Activated CD4-positive, alpha-beta T cell treated with anti-CD3 and anti-CD28 coated beads for 1 hour (primary cell): ENCODE measurements at regions not wholly inside any gene's neighbourhood (a gene's known extent, or its start where the extent isn't known, plus 50 kb on each side); places are given as distances from the start of the nearest gene placed in this dataset.
A peak's percentile ranks its signal among the peaks of the same experiment; 100 is the strongest.
"Not testable (repeated sequence)": the region's sequence is repeated elsewhere in the genome, so short reads cannot be mapped to it uniquely, and the experiment has no call there.

Experiments
- DNase-seq: peaks from one replicate; pipeline ENCODE4 v3.0.0-alpha.2; 2020

DNA sequence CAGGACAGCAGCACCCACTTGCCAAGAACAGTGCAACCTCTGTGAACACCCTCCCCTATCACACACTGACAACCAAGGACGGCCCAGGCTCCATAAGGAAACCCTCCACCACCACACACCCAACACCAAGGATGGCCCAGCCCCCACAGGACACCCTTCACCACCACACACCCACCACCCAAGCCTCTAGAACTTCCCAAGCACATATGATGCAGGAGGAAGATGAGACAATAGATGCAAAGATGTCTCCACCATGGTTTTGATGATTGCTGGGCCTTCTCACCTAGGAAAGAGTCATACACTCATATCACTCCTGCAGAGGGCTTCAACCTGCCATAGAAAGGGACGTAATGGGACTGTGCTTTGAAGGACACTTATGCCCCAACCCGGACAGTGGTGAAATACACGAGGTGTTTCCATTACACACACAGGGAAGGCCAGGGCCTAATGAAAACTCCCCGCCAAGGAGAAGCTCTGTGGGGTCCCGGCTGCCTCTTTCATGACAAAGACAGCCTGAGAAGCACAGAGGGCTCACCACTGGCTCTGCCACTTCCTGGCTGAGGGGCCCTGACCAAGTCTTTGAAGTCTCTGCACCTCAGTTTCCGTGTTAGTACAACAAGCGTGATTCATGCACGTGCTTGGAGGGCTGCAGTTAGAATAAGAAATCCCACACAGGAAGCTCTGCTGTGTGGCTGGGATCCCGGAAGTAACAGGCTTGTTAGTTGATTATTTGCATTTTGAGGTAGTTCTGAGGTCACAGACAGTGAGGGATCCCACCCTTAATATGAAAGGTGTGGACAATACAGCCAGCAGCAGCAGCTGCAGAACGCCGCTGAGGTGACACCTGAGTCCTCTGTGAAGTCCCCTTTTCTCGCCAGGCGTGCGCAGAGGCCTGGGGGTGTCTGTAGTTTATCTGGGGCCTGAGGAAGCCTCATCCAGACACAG lies 61.9 kb upstream of the ATP12A start:
- peak; percentile 31 for DNase-seq

DNA sequence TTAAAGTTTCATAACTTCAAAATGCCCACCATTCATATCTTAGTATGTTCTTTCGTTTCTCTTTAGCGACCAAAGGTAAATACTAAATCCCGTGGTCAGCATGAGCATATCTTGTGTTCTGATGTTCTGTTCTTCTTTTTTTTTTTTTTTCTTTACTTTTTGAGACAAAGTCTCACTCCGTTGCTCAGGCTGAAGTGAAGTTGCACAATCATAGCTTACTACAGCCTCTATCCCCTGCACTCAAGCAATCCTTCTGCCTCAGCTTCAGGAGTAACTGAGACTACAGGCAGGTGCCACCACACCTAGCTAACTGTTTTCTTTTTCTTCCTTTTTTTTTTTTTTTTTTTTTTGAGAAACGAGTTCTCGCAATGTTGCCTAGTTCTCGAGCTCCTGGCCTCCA lies 60.9 kb upstream of the ATP12A start:
- DNase-seq, result no peak

DNA sequence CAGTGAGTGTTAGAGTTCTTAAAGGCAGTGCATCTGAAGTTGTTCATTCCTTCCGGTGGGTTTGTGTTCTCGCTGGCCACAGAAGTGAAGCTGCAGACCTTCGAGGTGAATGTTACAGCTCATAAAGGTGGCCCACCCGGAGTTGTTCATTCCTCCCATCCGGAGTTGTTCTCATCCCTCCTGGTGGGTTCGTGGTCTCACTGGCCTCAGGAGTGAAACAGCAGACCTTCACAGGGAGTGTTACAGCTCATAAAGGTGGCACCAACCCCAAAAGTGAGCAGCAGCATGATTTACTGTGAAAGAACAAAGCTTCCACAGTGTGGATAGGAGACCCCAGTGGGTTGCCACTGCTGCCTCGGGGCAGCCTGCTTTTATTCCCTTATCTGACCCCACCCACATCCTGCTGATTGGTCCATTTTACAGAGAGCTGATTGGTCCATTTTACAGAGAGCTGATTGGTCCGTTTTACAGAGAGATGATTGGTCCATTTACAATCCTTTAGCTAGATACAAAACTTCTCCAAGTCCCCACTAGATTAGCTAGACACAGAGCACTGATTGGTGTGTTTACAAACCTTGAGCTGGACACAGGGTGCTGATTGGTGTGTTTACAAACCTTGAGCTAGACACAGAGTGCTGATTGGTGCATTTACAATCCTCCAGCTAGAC lies 57.6 kb upstream of the ATP12A start:
- not testable (repeated sequence) for DNase-seq

DNA sequence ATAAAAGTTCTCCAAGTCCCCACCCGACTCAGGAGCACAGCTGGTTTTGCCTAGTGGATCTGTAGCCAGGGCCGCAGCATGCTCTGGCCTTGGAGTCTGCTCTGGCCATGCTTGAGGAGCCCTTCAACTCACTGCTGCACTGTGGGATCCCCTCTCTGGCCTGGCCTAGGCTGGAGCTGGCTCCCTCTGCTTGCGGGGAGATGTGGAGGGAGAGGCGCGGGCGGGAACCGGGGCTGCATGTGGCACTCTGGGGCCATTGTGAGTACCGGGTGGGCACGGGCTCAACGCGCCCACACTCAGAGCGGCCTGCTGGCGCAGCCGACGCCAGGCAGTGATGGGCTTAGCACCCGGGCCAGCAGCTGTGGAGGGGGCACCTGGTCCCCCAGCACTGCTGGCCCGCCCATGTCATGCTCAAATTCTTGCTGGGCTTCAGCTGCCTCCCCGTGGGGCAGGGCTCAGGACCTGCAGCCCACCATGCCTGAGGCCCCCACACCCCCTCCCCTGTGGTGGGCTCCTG lies 57.0 kb upstream of the ATP12A start:
- DNase-seq, result no peak

DNA sequence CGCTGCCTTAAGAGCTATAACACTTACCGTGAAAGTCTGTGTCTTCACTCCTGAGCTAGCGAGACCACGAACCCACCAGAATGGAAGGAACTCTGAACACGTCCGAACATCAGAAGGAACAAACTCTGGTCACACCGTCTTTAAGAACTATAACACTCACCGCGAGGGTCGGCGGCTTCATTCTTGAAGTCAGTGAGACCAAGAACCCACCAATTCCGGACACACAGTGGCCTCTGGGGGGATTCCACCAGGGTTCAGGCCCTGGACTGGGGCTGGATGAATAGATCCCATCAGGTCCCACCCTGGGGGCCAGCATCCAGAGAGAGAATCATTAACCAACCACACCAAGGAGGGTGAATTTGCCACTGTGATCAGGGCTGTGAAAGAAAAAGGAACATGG lies 55.8 kb upstream of the ATP12A start:
- DNase-seq, result no peak

DNA sequence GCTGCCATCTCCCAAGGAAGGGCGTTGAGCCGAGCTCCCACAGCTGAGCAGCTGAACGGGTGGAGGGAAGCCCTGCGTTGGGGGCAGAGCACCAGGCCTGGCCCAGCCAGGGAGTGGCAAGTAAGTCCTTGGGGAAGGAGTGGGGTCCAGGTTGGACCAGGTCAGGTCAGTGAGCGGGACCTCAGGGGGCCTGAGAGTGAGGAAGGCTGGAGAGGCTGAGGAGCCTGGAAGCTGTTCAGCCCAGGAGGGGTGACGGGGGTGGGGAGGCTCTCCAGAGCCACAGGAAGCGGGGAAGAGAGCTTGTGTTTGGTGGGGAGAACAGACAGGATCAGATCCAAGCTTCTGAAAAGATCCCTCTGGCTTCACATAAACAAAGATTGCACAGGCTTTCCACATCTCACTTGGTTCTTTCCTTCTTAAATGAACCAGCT lies 55.4 kb upstream of the ATP12A start:
- no peak for DNase-seq

DNA sequence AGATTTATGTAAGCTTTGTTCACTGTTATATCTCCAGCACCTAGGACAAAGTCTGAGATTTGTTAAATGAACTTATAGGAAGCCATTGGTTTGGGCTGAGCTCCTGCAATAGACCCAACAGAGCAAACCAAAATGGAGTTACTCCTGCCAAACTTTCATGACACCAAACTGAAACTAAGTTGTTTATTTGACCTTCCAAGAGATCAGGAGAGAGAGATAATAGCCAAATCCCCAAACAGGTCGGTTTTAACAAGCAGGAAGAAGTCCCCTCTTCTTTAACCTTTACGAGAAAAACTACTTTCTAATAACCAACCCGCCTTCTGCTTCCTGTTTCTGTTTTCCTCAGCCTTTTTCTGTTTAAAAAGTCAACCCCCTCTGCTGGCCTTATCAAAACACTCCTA lies 54.9 kb upstream of the ATP12A start:
- no peak for DNase-seq

DNA sequence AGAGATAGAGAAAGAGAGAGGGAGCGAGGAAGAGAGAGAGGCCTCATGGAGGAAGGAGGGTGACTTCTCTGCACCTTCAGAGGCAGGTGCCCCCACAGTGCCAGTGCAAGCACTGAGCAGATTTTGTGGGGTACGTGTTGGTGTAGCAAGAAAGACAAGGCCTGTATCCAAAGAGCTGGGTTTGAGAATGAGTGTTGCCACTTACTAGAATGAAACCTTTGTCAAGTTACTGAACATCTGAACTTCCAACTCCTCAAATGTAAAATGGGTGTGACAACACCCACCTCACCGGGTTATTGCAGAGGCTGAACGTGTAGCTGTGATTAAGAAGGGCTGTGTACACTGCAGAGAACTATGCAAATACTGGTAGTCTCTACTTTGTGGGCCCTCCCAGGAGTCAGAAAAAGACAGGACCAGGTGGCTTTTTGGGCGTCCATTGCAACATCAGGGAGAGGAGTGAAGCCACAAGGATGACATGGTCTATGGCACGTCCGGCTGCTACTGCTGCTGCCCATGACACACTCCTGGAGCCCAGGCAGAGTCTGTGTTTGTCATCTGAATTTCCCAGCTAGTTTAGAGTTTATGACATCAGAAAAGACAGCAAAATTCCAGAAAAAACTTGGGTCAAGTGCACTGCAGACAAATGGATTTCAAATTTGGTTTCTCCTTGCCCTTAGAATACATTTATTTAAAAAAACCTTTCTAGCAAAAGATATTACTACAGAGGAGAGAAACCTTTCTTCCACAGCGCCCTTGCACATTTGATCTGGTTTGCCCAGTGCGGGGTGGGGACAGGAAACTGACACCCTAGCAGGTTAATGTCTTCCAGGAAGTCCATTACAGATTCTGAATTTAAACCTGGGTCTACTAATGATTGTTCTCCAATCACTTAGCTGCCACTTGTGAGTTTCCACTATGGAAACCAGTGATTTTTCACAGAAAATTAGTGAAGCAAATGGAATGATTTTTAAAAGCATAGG lies 54.0 kb upstream of the ATP12A start:
- no peak for DNase-seq

DNA sequence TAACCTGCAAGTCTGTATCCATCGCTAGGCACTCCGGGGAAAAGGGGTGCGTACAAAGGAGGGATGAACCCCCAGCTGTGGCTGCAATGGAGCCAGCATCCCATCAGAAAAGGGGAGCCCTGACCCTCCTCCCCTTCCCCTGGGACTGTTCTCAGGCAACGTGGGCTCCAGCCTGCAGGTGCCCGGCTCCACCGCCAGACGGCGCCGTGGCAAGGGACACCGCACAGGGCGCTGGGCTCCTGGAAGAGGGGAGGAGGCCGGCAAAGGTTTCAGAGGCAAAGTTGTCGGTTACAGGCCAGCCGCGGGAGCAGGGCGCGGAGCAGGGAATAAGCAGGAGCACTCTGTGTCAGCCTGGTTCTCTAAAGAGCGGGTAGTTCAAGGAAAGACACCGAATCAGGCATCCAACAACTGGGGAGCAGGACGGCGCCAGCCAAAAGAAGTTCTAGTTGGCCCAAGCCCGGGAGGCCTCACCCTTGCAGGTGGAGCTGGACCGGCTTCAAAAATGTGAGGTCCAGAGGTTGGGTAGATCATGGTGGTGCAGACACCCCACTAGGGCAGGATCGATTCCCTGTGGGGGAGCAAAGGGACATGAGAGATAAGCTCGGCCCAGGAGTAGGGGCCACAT lies 53.0 kb upstream of the ATP12A start:
- no peak for DNase-seq

DNA sequence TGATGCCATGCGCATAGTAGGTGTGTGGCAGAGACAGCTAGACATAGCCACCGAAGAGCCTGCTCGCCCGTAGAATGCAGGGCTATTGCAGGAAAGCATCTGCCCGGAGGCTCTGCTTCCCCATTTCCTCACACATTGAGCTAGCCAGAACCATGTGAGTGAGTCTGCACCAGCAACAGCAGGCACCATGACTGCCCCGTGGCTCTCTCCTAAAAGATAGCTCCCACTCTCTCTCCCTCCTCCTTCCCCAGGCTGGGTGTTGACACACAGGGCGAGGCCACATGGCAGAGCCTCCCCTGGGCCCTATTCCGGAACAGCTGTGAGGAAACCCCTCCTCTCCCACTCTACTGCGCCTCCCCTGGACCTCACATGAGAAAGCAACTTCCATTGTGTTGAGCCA lies 52.3 kb upstream of the ATP12A start:
- DNase-seq, result no peak

DNA sequence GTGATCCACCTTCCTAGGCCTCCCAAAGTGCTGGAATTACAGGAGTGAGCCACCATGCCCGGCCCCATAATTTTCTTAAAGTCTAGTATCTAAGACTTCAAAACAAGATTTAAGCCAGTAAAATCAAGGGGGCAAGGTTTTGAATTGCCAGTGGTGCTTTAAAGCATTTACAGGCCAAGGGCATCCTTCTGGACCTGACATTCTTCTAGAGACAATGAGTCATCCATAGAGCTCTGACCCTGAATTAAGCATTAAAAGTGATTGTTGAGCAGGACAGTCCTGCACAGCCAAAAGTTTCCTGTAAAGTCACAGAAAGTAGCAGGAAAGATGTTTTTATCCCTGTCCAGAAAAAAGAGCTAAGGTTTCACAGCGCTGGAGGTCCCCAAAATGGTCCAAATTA lies 50.9 kb upstream of the ATP12A start:
- no peak for DNase-seq

DNA sequence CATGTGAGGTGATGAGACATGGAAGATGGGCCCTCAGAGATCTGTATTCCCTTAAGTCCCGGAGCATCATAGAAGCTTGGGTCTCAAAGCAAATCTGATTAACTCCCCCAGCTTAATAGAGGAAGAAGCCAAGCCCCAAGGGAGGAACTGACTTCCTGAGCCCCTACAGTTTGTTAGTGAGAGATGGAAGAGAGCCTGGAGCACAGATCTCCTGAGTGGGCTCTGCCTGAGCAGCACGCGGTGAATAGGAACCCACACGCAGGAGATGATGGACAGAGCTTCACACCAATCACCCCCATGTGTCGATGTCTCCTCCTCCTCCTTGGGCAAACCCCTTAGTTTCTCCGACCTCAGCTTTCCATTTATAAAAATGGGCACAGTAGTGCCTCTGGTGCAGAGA lies 50.1 kb upstream of the ATP12A start:
- DNase-seq, result no peak
